H1 (cell line): ENCODE measurements at regions not wholly inside any gene's neighbourhood (a gene's known extent, or its start where the extent isn't known, plus 50 kb on each side); places are given as distances from the start of the nearest gene placed in this dataset.

ENCODE experiments used
- CTCF ChIA-PET: fragments of 300-600 bp; sonication (Branson Sonifier 250); formaldehyde crosslinking; loops from one replicate; lab custom pipeline; 2021; ENCODE audit not compliant: partially characterized antibody; lab: Charles Lee
- POLR2A ChIA-PET: fragments of 300-600 bp; sonication (Branson Sonifier 250); formaldehyde crosslinking; loops from one replicate; lab custom pipeline; 2021; ENCODE audit warnings: inconsistent platforms; ENCODE audit not compliant: partially characterized antibody; lab: Charles Lee
- DNase-seq, 2 experiments: peaks; one replicate each; pipeline versions ENCODE4 v3.0.0 to v3.0.0-alpha.2; 2010 to 2022; ENCODE audit warnings: low spot score in 2 of 2, low read depth in 1 of 2, mixed read lengths in 1 of 2
- FAIRE-seq: peaks from 2 replicates; lab custom pipeline; 2011; peaks lifted over from hg19 to GRCh38; lab: Jason Lieb, UNC
- H2AFZ ChIP-seq: 2 replicates; pipeline ENCODE4 v1.8.1; 2012; ENCODE audit warnings: low read length, inconsistent platforms
- H2AK5ac ChIP-seq: 2 replicates; pipeline ENCODE4 v1.6.1; 2013; ENCODE audit warnings: low read depth, low read length
- H2BK120ac ChIP-seq: replicated peaks from 2 replicates; pipeline ENCODE3; 2013; ENCODE audit warnings: low read depth, low read length, inconsistent platforms
- H2BK12ac ChIP-seq: 2 replicates; pipeline ENCODE4 v1.6.1; 2013; ENCODE audit warnings: low read depth, low read length
- H2BK15ac ChIP-seq: 2 replicates; pipeline ENCODE4 v1.6.1; 2013; ENCODE audit warnings: low read length
- H2BK20ac ChIP-seq: 2 replicates; pipeline ENCODE4 v1.6.1; 2013; ENCODE audit warnings: low read length
- H2BK5ac ChIP-seq: 2 replicates; pipeline ENCODE4 v1.6.1; 2013; ENCODE audit warnings: low read depth, low read length
- H3K14ac ChIP-seq: 2 replicates; pipeline ENCODE4 v1.6.1; 2013; ENCODE audit warnings: inconsistent platforms; ENCODE audit not compliant: insufficient read length
- H3K18ac ChIP-seq: 2 replicates; pipeline ENCODE4 v1.6.1; 2013; ENCODE audit warnings: low read length; ENCODE audit errors: extremely low read depth
- H3K23ac ChIP-seq: 2 replicates; pipeline ENCODE4 v1.6.1; 2013; ENCODE audit warnings: inconsistent platforms; ENCODE audit not compliant: insufficient read length
- H3K23me2 ChIP-seq: 2 replicates; pipeline ENCODE4 v1.6.1; 2013; ENCODE audit warnings: low read depth, low read length
- H3K27ac ChIP-seq: 2 replicates; pipeline ENCODE4 v1.6.1; 2011; ENCODE audit warnings: low read depth, low read length, inconsistent platforms
- H3K27me3 ChIP-seq, 4 experiments: replicated peaks in 1 of 4; 1 replicate in 1 of 4; 2 replicates in 3 of 4; pipeline versions ENCODE4 v1.6.1 to v1.8.1; 2011 to 2013; ENCODE audit warnings: low read length in 3 of 4, mild to moderate bottlenecking in 3 of 4, inconsistent platforms in 2 of 4, mixed read lengths in 2 of 4, moderate library complexity in 1 of 4; ENCODE audit not compliant: control insufficient read depth in 3 of 4, insufficient read depth in 3 of 4; ENCODE audit errors: extremely low read depth in 1 of 4
- H3K36me3 ChIP-seq, 4 experiments: 2 replicates each; pipeline versions ENCODE4 v1.6.1 to v1.8.1; 2011 to 2013; ENCODE audit warnings: mild to moderate bottlenecking in 4 of 4, low read length in 3 of 4, moderate library complexity in 2 of 4, control low read depth in 1 of 4, inconsistent platforms in 1 of 4; ENCODE audit not compliant: insufficient read depth in 4 of 4, control insufficient read depth in 2 of 4
- H3K4ac ChIP-seq: replicated peaks from 2 replicates; pipeline ENCODE3; 2013; ENCODE audit warnings: low read length, low read depth, mixed read lengths, inconsistent platforms; ENCODE audit not compliant: insufficient read length
- H3K4me1 ChIP-seq, 4 experiments: replicated peaks in 1 of 4; 1 replicate in 1 of 4; 2 replicates in 3 of 4; pipeline versions ENCODE4 v1.6.1 to v1.8.1; 2011 to 2013; ENCODE audit warnings: low read length in 3 of 4, inconsistent platforms in 2 of 4, mixed read lengths in 1 of 4; ENCODE audit not compliant: insufficient read depth in 4 of 4, control insufficient read depth in 3 of 4
- H3K4me2 ChIP-seq, 2 experiments: 2 replicates each; pipeline versions ENCODE4 v1.6.1 to v1.8.1; 2011 to 2013; ENCODE audit warnings: low read depth in 2 of 2, low read length in 2 of 2, control low read depth in 1 of 2, inconsistent platforms in 1 of 2, mild to moderate bottlenecking in 1 of 2; ENCODE audit not compliant: insufficient read depth in 1 of 2
- H3K4me3 ChIP-seq, 4 experiments: fragments of 200-600, 300-600 bp in 1 of 4; sonication (generic), shearing (Covaris generic), sonication (Bioruptor Twin) in 1 of 4; 2 replicates each; pipeline versions ENCODE4 v1.5.1 to v1.8.1; 2011 to 2016; ENCODE audit warnings: low read length in 4 of 4, low read depth in 3 of 4, control low read depth in 2 of 4, inconsistent platforms in 2 of 4, mild to moderate bottlenecking in 2 of 4, mixed read lengths in 1 of 4, moderate library complexity in 1 of 4; ENCODE audit not compliant: insufficient read depth in 2 of 4; ENCODE audit errors: extremely low read depth in 1 of 4
- H3K56ac ChIP-seq: replicated peaks from 2 replicates; pipeline ENCODE3; 2013; ENCODE audit warnings: low read depth, mild to moderate bottlenecking, mixed read lengths, low read length, inconsistent platforms; ENCODE audit not compliant: insufficient read length
- H3K79me1 ChIP-seq: 2 replicates; pipeline ENCODE4 v1.6.1; 2013; ENCODE audit warnings: low read depth, low read length, control low read depth
- H3K79me2 ChIP-seq, 2 experiments: 2 replicates each; pipeline versions ENCODE4 v1.6.1 to v1.8.1; 2012 to 2013; ENCODE audit warnings: low read length in 2 of 2, mild to moderate bottlenecking in 2 of 2, inconsistent platforms in 1 of 2; ENCODE audit not compliant: insufficient read depth in 2 of 2, control insufficient read depth in 1 of 2
- H3K9ac ChIP-seq, 4 experiments: replicated peaks in 1 of 4; 1 replicate in 1 of 4; 2 replicates in 3 of 4; pipeline versions ENCODE4 v1.6.1 to v1.8.1; 2011 to 2013; ENCODE audit warnings: low read depth in 3 of 4, low read length in 3 of 4, control low read depth in 2 of 4, mild to moderate bottlenecking in 2 of 4, moderate library complexity in 2 of 4, inconsistent platforms in 1 of 4; ENCODE audit errors: extremely low read depth in 1 of 4
- H3K9me3 ChIP-seq, 2 experiments: 2 replicates each; pipeline versions ENCODE4 v1.6.1 to v1.8.1; 2012 to 2013; ENCODE audit warnings: mild to moderate bottlenecking in 2 of 2, moderate library complexity in 2 of 2, control low read depth in 1 of 2, inconsistent platforms in 1 of 2, low read depth in 1 of 2, low read length in 1 of 2, mixed read lengths in 1 of 2; ENCODE audit not compliant: insufficient read depth in 2 of 2
- H4K20me1 ChIP-seq, 2 experiments: replicated peaks in 1 of 2; 2 replicates each; pipeline versions ENCODE3 to v1.8.1; 2011 to 2013; ENCODE audit warnings: inconsistent platforms in 2 of 2, low read length in 2 of 2, mild to moderate bottlenecking in 1 of 2; ENCODE audit not compliant: insufficient read depth in 2 of 2, control insufficient read depth in 1 of 2
- H4K5ac ChIP-seq: 2 replicates; pipeline ENCODE4 v1.6.1; 2013; ENCODE audit warnings: low read length, low read depth, mixed read lengths, inconsistent platforms; ENCODE audit not compliant: insufficient read length
- H4K8ac ChIP-seq: 2 replicates; pipeline ENCODE4 v1.8.0; 2013; ENCODE audit warnings: mild to moderate bottlenecking, moderate library complexity, low read length, inconsistent platforms; ENCODE audit not compliant: insufficient read depth; ENCODE audit errors: extremely low read depth
- H4K91ac ChIP-seq: replicated peaks from 2 replicates; pipeline ENCODE3; 2013; ENCODE audit warnings: low read length, mixed read lengths, inconsistent platforms; ENCODE audit not compliant: insufficient read length
- CBX5 ChIP-seq: fragments of 300-800, 300-1000 bp; sonication (generic); IDR thresholded peaks from 2 replicates; pipeline ENCODE4 v1.7.1; 2016; ENCODE audit warnings: antibody characterized with exemption, low read length, low read depth
- RFX5 ChIP-seq: IDR thresholded peaks from 2 replicates; pipeline ENCODE4 v1.6.1; 2011; ENCODE audit warnings: low read depth, low read length, improper control_type of control experiment, borderline replicate concordance
- WGBS, 2 experiments: shearing (Covaris generic) in 1 of 2; methylation state at CpG; one replicate each; pipeline versions ENCODE4 v1.1.6 to v1.1.7; 2013 to 2015; ENCODE audit warnings: low lambda C conversion rate in 2 of 2, mixed read lengths in 2 of 2, inconsistent platforms in 1 of 2, low coverage in 1 of 2, missing lambda C conversion rate in 1 of 2; ENCODE audit not compliant: insufficient replicate concordance in 2 of 2, insufficient coverage in 1 of 2, insufficient read length in 1 of 2; ENCODE audit errors: extremely low coverage in 1 of 2, missing lambda C conversion rate in 1 of 2; 5-methylcytosine and 5-hydroxymethylcytosine counted together

DNA sequence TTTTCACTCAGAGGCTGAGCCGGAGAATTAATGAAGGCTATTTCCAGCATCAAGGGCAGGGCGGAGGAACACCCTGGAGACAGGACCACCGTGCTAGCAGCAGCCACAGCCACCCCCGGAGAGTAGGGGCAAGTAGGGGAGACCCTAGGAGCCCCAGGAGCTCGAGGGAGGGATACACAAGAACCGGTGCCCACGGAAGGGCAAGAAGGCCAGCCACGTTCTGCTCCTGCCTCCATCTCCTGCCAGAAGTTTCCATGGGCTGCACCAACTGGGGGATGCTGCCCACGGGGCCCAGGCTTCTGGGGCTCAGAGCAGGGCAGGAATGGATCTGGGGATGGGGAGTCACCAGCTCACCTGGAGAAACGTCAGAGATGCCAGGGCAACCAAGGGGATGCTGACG, 626.8 kb downstream of the TBC1D22A start:
- Histone ChIP-seq H3K4me2 (no peak overlapping the region), H3K14ac (no peak overlapping the region), H3K9ac (no peak overlapping the region), H3K18ac (no peak overlapping the region), H3K56ac (no peak overlapping the region), H4K8ac (no peak overlapping the region), H2AFZ (no peak overlapping the region), H4K5ac (no peak overlapping the region), H3K27ac (no peak overlapping the region), H4K20me1 (no peaks in the 10 kb centered on the region), H2BK120ac (no peak overlapping the region), H3K4me1 (no peaks in the 10 kb centered on the region), H3K4me3 (no peak overlapping the region), H3K23me2 (0 out of 2 replicates have a peak, but pooled peaks cover 2% of the 10 kb centered on the region), H3K4ac (no peak overlapping the region), H3K23ac (no peak overlapping the region), H3K9me3 (peaks cover 79 to 98% of the 10 kb centered on the region in 2 experiments), H2BK5ac (no peak overlapping the region), H3K36me3 (no peaks in the 10 kb centered on the region), H3K79me2 (no peaks in the 10 kb centered on the region), H3K79me1 (no peaks in the 10 kb centered on the region), H2BK20ac (no peak overlapping the region), H3K27me3 (no peaks in the 10 kb centered on the region), H2AK5ac (no peak overlapping the region), H2BK15ac (no peak overlapping the region), H2BK12ac (no peak overlapping the region), H4K91ac (no peak overlapping the region)
- CTCF ChIA-PET: no interaction called here
- POLR2A ChIA-PET: no interaction called here
- TF ChIP-seq RFX5 (no peak), CBX5 (no peak)
- WGBS, 2 experiments: 85% methylated on average over 10 of the region's 11 CpGs; no CpG with 5 or more reads in 1 of the 2 experiments
- DNase-seq: no peak
- no peak for FAIRE-seq
